ENCODE measurements at regions not wholly inside any gene's neighbourhood (a gene's known extent, or its start where the extent isn't known, plus 50 kb on each side); places are given as distances from the start of the nearest gene placed in this dataset.

GRCh38 chr11:120024046-120024445 lies 113.9 kb downstream of the TRIM29 start:
- TF ChIP-seq EZH2phosphoT487 (IDR thresholded peaks at IDR 0.05; ENCODE audit: borderline replicate concordance) (no peak), CTCF (conservative IDR thresholded peaks at IDR 0.05; ENCODE audit: low read length) (no peak)

All from Loucy (cell line).